ENCODE measurements at regions not wholly inside any gene's neighbourhood (a gene's known extent, or its start where the extent isn't known, plus 50 kb on each side); places are given as distances from the start of the nearest gene placed in this dataset.

DNA sequence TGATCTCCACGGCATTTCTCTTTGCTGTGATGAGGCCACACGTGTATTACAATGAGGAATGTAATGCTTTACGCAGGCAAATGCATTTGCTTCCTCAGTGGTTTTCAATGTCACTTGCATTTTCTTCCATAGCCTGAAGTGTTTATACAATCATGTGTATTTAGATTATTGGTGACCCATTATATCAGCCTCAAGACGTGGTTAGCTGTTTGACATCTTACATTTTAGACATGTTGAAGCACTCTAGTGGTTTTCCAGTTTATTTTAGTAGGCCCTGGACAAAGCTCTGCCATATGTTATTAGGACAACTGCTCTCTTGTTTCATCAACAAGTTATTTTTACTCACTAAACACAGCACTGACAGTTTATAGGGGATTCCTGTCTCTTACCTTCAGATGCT, 200.4 kb downstream of the UTRN start:
- TF ChIP-seq, protein P1, sequence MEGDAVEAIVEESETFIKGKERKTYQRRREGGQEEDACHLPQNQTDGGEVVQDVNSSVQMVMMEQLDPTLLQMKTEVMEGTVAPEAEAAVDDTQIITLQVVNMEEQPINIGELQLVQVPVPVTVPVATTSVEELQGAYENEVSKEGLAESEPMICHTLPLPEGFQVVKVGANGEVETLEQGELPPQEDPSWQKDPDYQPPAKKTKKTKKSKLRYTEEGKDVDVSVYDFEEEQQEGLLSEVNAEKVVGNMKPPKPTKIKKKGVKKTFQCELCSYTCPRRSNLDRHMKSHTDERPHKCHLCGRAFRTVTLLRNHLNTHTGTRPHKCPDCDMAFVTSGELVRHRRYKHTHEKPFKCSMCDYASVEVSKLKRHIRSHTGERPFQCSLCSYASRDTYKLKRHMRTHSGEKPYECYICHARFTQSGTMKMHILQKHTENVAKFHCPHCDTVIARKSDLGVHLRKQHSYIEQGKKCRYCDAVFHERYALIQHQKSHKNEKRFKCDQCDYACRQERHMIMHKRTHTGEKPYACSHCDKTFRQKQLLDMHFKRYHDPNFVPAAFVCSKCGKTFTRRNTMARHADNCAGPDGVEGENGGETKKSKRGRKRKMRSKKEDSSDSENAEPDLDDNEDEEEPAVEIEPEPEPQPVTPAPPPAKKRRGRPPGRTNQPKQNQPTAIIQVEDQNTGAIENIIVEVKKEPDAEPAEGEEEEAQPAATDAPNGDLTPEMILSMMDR (IDR thresholded peaks at IDR 0.05; ENCODE audit: control extremely low read depth in 1 of 3, insufficient read depth in 1 of 3, low read depth in 1 of 3, low read length in 3 of 3): no peak
- TF ChIP-seq, protein P2, sequence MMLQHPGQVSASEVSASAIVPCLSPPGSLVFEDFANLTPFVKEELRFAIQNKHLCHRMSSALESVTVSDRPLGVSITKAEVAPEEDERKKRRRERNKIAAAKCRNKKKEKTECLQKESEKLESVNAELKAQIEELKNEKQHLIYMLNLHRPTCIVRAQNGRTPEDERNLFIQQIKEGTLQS (IDR thresholded peaks at IDR 0.05; ENCODE audit: insufficient read depth, low read depth, low read length): no peak
- TF ChIP-seq POLR2AphosphoS5 (IDR thresholded peaks at IDR 0.05; ENCODE audit: low read depth, low read length) (no peak), JUND (IDR thresholded peaks at IDR 0.05; ENCODE audit: low read length) (no peak), CREB1 (IDR thresholded peaks at IDR 0.05) (no peak), YY1 (IDR thresholded peaks at IDR 0.05; ENCODE audit: low read depth, low read length) (no peak), RBBP5 (IDR thresholded peaks at IDR 0.05; ENCODE audit: borderline replicate concordance, low read depth, low read length) (no peak), RNF2 (IDR thresholded peaks at IDR 0.05; ENCODE audit: borderline replicate concordance, low read depth, low read length, missing control alignments, poor library complexity, severe bottlenecking) (no peak), EZH2 (IDR thresholded peaks at IDR 0.05; ENCODE audit: low read depth, low read length, severe bottlenecking) (no peak), ASH2L (IDR thresholded peaks at IDR 0.05; ENCODE audit: low read length) (no peak), POLR2A (IDR thresholded peaks at IDR 0.05; ENCODE audit: control extremely low read depth in 1 of 2, low read depth in 2 of 2, low read length in 2 of 2) (no peak)
- TF ChIP-seq, protein P3, sequence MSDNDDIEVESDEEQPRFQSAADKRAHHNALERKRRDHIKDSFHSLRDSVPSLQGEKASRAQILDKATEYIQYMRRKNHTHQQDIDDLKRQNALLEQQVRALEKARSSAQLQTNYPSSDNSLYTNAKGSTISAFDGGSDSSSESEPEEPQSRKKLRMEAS (IDR thresholded peaks at IDR 0.05): no peak
- TF ChIP-seq, protein P4, sequence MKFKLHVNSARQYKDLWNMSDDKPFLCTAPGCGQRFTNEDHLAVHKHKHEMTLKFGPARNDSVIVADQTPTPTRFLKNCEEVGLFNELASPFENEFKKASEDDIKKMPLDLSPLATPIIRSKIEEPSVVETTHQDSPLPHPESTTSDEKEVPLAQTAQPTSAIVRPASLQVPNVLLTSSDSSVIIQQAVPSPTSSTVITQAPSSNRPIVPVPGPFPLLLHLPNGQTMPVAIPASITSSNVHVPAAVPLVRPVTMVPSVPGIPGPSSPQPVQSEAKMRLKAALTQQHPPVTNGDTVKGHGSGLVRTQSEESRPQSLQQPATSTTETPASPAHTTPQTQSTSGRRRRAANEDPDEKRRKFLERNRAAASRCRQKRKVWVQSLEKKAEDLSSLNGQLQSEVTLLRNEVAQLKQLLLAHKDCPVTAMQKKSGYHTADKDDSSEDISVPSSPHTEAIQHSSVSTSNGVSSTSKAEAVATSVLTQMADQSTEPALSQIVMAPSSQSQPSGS (IDR thresholded peaks at IDR 0.05; ENCODE audit: low read length): no peak

Data from H1 (cell line).